H9 (cell line): ENCODE measurements at regions not wholly inside any gene's neighbourhood (a gene's known extent, or its start where the extent isn't known, plus 50 kb on each side); places are given as distances from the start of the nearest gene placed in this dataset.

Experiments
- DNase-seq: peaks from one replicate; pipeline ENCODE4 v3.0.0-alpha.2; 2017
- H2AFZ ChIP-seq: one replicate; pipeline ENCODE4 v1.6.1; 2013; ENCODE audit warnings: mild to moderate bottlenecking, low read length, control low read depth, moderate library complexity
- H2AK5ac ChIP-seq: 2 replicates; pipeline ENCODE4 v1.6.1; 2013; ENCODE audit warnings: low read length, control low read depth, mixed read lengths; ENCODE audit not compliant: insufficient read length
- H2BK120ac ChIP-seq: one replicate; pipeline ENCODE4 v1.6.1; 2013; ENCODE audit warnings: low read depth, mild to moderate bottlenecking, low read length, control low read depth, inconsistent platforms; ENCODE audit not compliant: poor library complexity, severe bottlenecking
- H2BK12ac ChIP-seq: 2 replicates; pipeline ENCODE4 v1.6.1; 2013; ENCODE audit warnings: low read length, control low read depth, mixed read lengths, low read depth; ENCODE audit not compliant: insufficient read length
- H2BK15ac ChIP-seq: 2 replicates; pipeline ENCODE4 v1.6.1; 2013; ENCODE audit warnings: low read depth, low read length, control low read depth
- H2BK20ac ChIP-seq: one replicate; pipeline ENCODE4 v1.6.1; 2013; ENCODE audit warnings: low read depth, mild to moderate bottlenecking, low read length, control low read depth, inconsistent platforms; ENCODE audit not compliant: poor library complexity, severe bottlenecking
- H2BK5ac ChIP-seq: 2 replicates; pipeline ENCODE4 v1.6.1; 2013; ENCODE audit warnings: low read length, control low read depth, mixed read lengths; ENCODE audit not compliant: insufficient read length
- H3K14ac ChIP-seq: 2 replicates; pipeline ENCODE4 v1.6.1; 2013; ENCODE audit warnings: low read length, control low read depth; ENCODE audit not compliant: insufficient read depth
- H3K18ac ChIP-seq: 2 replicates; pipeline ENCODE4 v1.6.1; 2013; ENCODE audit warnings: low read depth, mild to moderate bottlenecking, mixed read lengths, low read length, control low read depth; ENCODE audit not compliant: insufficient read length
- H3K23ac ChIP-seq: 2 replicates; pipeline ENCODE4 v1.6.1; 2013; ENCODE audit warnings: low read length, control low read depth, mixed read lengths, low read depth; ENCODE audit not compliant: insufficient read length
- H3K23me2 ChIP-seq: 2 replicates; pipeline ENCODE4 v1.6.1; 2013; ENCODE audit warnings: low read depth, mild to moderate bottlenecking, mixed read lengths, low read length, control low read depth; ENCODE audit not compliant: insufficient read length, poor library complexity, severe bottlenecking
- H3K27ac ChIP-seq: 2 replicates; pipeline ENCODE4 v1.5.1; 2013; ENCODE audit warnings: low read length, control low read depth, mixed read lengths, low read depth; ENCODE audit not compliant: insufficient read length
- H3K27me3 ChIP-seq: 2 replicates; pipeline ENCODE4 v1.6.1; 2013; ENCODE audit warnings: low read length, control low read depth, inconsistent platforms; ENCODE audit not compliant: insufficient read depth
- H3K4ac ChIP-seq: 2 replicates; pipeline ENCODE4 v1.6.1; 2013; ENCODE audit warnings: low read depth, mild to moderate bottlenecking, control low read depth, inconsistent platforms, low read length, moderate library complexity
- H3K4me1 ChIP-seq: 2 replicates; pipeline ENCODE4 v1.6.1; 2013; ENCODE audit warnings: low read length, control low read depth, inconsistent platforms; ENCODE audit not compliant: insufficient read depth
- H3K4me2 ChIP-seq: 2 replicates; pipeline ENCODE4 v1.6.1; 2013; ENCODE audit warnings: low read length, control low read depth, mixed read lengths; ENCODE audit not compliant: insufficient read length, insufficient read depth
- H3K56ac ChIP-seq: 2 replicates; pipeline ENCODE4 v1.6.1; 2013; ENCODE audit warnings: low read depth, mild to moderate bottlenecking, mixed read lengths, low read length, control low read depth; ENCODE audit not compliant: insufficient read length
- H3K79me1 ChIP-seq: 2 replicates; pipeline ENCODE4 v1.6.1; 2013; ENCODE audit warnings: low read depth, mild to moderate bottlenecking, moderate library complexity, low read length, control low read depth, inconsistent platforms; ENCODE audit not compliant: insufficient read depth, poor library complexity, severe bottlenecking
- H3K79me2 ChIP-seq: 2 replicates; pipeline ENCODE4 v1.6.1; 2013; ENCODE audit warnings: low read length, control low read depth, inconsistent platforms; ENCODE audit not compliant: insufficient read depth
- H3K9ac ChIP-seq: 2 replicates; pipeline ENCODE4 v1.6.1; 2013; ENCODE audit warnings: low read length, control low read depth, mixed read lengths; ENCODE audit not compliant: insufficient read length; ENCODE audit errors: extremely low read depth
- H3K9me3 ChIP-seq: one replicate; pipeline ENCODE4 v1.6.1; 2013; ENCODE audit warnings: low read depth, low read length, inconsistent platforms; ENCODE audit not compliant: control insufficient read depth
- H3T11ph ChIP-seq: one replicate; pipeline ENCODE4 v1.6.1; 2013; ENCODE audit warnings: mild to moderate bottlenecking, low read length, control low read depth, inconsistent platforms
- H4K20me1 ChIP-seq: one replicate; pipeline ENCODE4 v1.6.1; 2013; ENCODE audit not compliant: control insufficient read depth, insufficient read length, insufficient read depth
- H4K5ac ChIP-seq: 2 replicates; pipeline ENCODE4 v1.6.1; 2013; ENCODE audit warnings: low read depth, mild to moderate bottlenecking, mixed read lengths, low read length, control low read depth; ENCODE audit not compliant: insufficient read length
- H4K8ac ChIP-seq: replicated peaks from 2 replicates; pipeline ENCODE4 v1.6.1; 2013; ENCODE audit warnings: low read length, control low read depth, mixed read lengths, low read depth; ENCODE audit not compliant: insufficient read length
- H4K91ac ChIP-seq: 2 replicates; pipeline ENCODE4 v1.6.1; 2013; ENCODE audit warnings: low read depth, mild to moderate bottlenecking, moderate library complexity, mixed read lengths, low read length, control low read depth; ENCODE audit not compliant: insufficient read length
- H3K27ac Mint-ChIP-seq, 3 experiments: 2 replicates in 2 of 3; 3 replicates in 1 of 3; pipeline ENCODE4 v1.8.0; 2020 to 2021; ENCODE audit warnings: mixed read lengths in 3 of 3, mild to moderate bottlenecking in 1 of 3, moderate library complexity in 1 of 3
- H3K27me3 Mint-ChIP-seq: 2 replicates; pipeline ENCODE4 v1.8.0; 2021; ENCODE audit warnings: low read depth, mild to moderate bottlenecking, moderate library complexity, mixed read lengths
- H3K36me3 Mint-ChIP-seq, 3 experiments: 2 replicates in 2 of 3; 3 replicates in 1 of 3; pipeline ENCODE4 v1.8.0; 2020 to 2021; ENCODE audit warnings: low read depth in 3 of 3, mixed read lengths in 3 of 3; ENCODE audit not compliant: insufficient read depth in 1 of 3
- H3K4me1 Mint-ChIP-seq, 2 experiments: 2 replicates each; pipeline ENCODE4 v1.8.0; 2020; ENCODE audit warnings: mixed read lengths in 2 of 2
- H3K4me3 Mint-ChIP-seq, 2 experiments: 2 replicates in 1 of 2; 3 replicates in 1 of 2; pipeline ENCODE4 v1.8.0; 2020 to 2021; ENCODE audit warnings: mild to moderate bottlenecking in 2 of 2, mixed read lengths in 2 of 2, moderate library complexity in 1 of 2
- H3K9me3 Mint-ChIP-seq, 2 experiments: 2 replicates in 1 of 2; 3 replicates in 1 of 2; pipeline ENCODE4 v1.8.0; 2020; ENCODE audit warnings: mild to moderate bottlenecking in 2 of 2, mixed read lengths in 2 of 2, moderate library complexity in 1 of 2
- WGBS: extraction: QIAGEN DNeasy Blood & Tissue Kit; methylation state at CpG from one replicate; pipeline ENCODE4 v1.1.7; 2013; ENCODE audit warnings: missing lambda C conversion rate, low lambda C conversion rate, mixed read lengths; ENCODE audit not compliant: insufficient read length; ENCODE audit errors: extremely low coverage; 5-methylcytosine and 5-hydroxymethylcytosine counted together
- TF ChIP-seq, protein P1 (sequence below): fragments of 200-600 bp; sonication (generic); conservative IDR thresholded peaks from 3 replicates; pipeline ENCODE4 v1.8.0; 2021; ENCODE audit warnings: antibody characterized with exemption, mild to moderate bottlenecking

GRCh38 chr18:43855376-43855775, 578.1 kb upstream of the SYT4 start:
- H3K36me3 Mint-ChIP-seq = no peaks in the 10 kb centered on the region
- Histone ChIP-seq H3K27ac (no peak overlapping the region), H3K9me3 (no peaks in the 10 kb centered on the region), H3K14ac (no peak overlapping the region), H3K4me2 (no peak overlapping the region), H2BK5ac (no peak overlapping the region), H3K23me2 (no peaks in the 10 kb centered on the region), H2BK12ac (no peak overlapping the region), H3T11ph (no peak overlapping the region), H3K4me1 (no peaks in the 10 kb centered on the region), H3K23ac (no peak overlapping the region), H2BK20ac (no peak overlapping the region), H2BK15ac (no peak overlapping the region), H3K9ac (no peak overlapping the region), H3K79me1 (no peaks in the 10 kb centered on the region), H3K4ac (no peak overlapping the region), H3K18ac (no peak overlapping the region), H2AK5ac (no peak overlapping the region), H2BK120ac (no peak overlapping the region), H4K5ac (no peak overlapping the region), H4K91ac (no peak overlapping the region), H3K27me3 (no peaks in the 10 kb centered on the region), H4K20me1 (no peaks in the 10 kb centered on the region), H3K56ac (no peak overlapping the region), H4K8ac (no peak overlapping the region), H2AFZ (no peak overlapping the region), H3K79me2 (no peaks in the 10 kb centered on the region)
- H3K4me1 Mint-ChIP-seq = peaks cover 4 to 6% of the 10 kb centered on the region in 2 experiments
- no peak overlapping the region for H3K27ac Mint-ChIP-seq
- H3K27me3 Mint-ChIP-seq = no peaks in the 10 kb centered on the region; the same call in 1 of the 2 replicates
- H3K4me3 Mint-ChIP-seq = no peak overlapping the region
- TF ChIP-seq, protein P1, sequence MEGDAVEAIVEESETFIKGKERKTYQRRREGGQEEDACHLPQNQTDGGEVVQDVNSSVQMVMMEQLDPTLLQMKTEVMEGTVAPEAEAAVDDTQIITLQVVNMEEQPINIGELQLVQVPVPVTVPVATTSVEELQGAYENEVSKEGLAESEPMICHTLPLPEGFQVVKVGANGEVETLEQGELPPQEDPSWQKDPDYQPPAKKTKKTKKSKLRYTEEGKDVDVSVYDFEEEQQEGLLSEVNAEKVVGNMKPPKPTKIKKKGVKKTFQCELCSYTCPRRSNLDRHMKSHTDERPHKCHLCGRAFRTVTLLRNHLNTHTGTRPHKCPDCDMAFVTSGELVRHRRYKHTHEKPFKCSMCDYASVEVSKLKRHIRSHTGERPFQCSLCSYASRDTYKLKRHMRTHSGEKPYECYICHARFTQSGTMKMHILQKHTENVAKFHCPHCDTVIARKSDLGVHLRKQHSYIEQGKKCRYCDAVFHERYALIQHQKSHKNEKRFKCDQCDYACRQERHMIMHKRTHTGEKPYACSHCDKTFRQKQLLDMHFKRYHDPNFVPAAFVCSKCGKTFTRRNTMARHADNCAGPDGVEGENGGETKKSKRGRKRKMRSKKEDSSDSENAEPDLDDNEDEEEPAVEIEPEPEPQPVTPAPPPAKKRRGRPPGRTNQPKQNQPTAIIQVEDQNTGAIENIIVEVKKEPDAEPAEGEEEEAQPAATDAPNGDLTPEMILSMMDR = no peak
- no CpG with 5 or more reads among the region's 2 CpGs for WGBS
- no peaks in the 10 kb centered on the region for H3K9me3 Mint-ChIP-seq
- no peak for DNase-seq
